SK-N-SH (cell line): ENCODE measurements at regions not wholly inside any gene's neighbourhood (a gene's known extent, or its start where the extent isn't known, plus 50 kb on each side); places are given as distances from the start of the nearest gene placed in this dataset.

Source experiments
- CTCF ChIA-PET: fragments of 300-600, 350-600 bp; formaldehyde crosslinking; extraction: SDS; loops from one replicate; lab custom pipeline; 2021; lab: Yijun Ruan, JAX
- POLR2A ChIA-PET: fragments of 350-600 bp; sonication (Branson Sonifier 250); formaldehyde crosslinking; extraction: SDS; loops from one replicate; lab custom pipeline; 2020; ENCODE audit warnings: antibody characterized with exemption, inconsistent platforms; lab: Yijun Ruan, JAX
- DNase-seq: peaks from one replicate; pipeline ENCODE4 v3.0.0; 2012
- H2AFZ ChIP-seq: fragments of 200-600 bp; sonication (generic); 2 replicates; pipeline ENCODE4 v1.8.1; 2016; ENCODE audit warnings: antibody characterized with exemption, mild to moderate bottlenecking, low read depth
- H3F3A ChIP-seq: fragments of 200-600 bp; sonication (generic); replicated peaks from 2 replicates; pipeline ENCODE3; 2016; ENCODE audit warnings: antibody characterized with exemption, mild to moderate bottlenecking; ENCODE audit not compliant: insufficient read depth
- H3K27ac ChIP-seq, 2 experiments: fragments of 200-500 bp in 1 of 2; fragments of 200-600 bp in 1 of 2; sonication (Bioruptor generic) in 1 of 2; sonication (generic), shearing (Covaris generic) in 1 of 2; 2 replicates each; pipeline versions ENCODE4 v1.5.1 to v1.6.1; 2014 to 2016; ENCODE audit warnings: low read depth in 2 of 2, inconsistent platforms in 1 of 2, low read length in 1 of 2, mild to moderate bottlenecking in 1 of 2, mixed read lengths in 1 of 2
- H3K27me3 ChIP-seq: fragments of 200-600 bp; sonication (generic), shearing (Covaris generic); 2 replicates; pipeline ENCODE4 v1.6.1; 2016; ENCODE audit warnings: mixed run types; ENCODE audit not compliant: insufficient read depth
- H3K36me3 ChIP-seq, 2 experiments: fragments of 200-500 bp in 1 of 2; fragments of 200-600 bp in 1 of 2; sonication (Bioruptor generic) in 1 of 2; sonication (generic) in 1 of 2; replicated peaks in 1 of 2; 2 replicates each; pipeline versions ENCODE3 to v1.5.1; 2014 to 2016; ENCODE audit warnings: low read length in 1 of 2, mild to moderate bottlenecking in 1 of 2; ENCODE audit not compliant: insufficient read depth in 2 of 2, control insufficient read depth in 1 of 2
- H3K4me1 ChIP-seq, 2 experiments: fragments of 200-500 bp in 1 of 2; fragments of 200-600 bp in 1 of 2; sonication (Bioruptor generic) in 1 of 2; sonication (generic), shearing (Covaris generic) in 1 of 2; 2 replicates each; pipeline versions ENCODE4 v1.5.1 to v1.6.1; 2014 to 2016; ENCODE audit warnings: low read depth in 1 of 2, low read length in 1 of 2, mixed run types in 1 of 2; ENCODE audit not compliant: insufficient read depth in 2 of 2, control insufficient read depth in 1 of 2
- H3K4me2 ChIP-seq: fragments of 200-600 bp; sonication (generic), shearing (Covaris generic); 2 replicates; pipeline ENCODE4 v1.6.1; 2017; ENCODE audit warnings: mixed run types
- H3K4me3 ChIP-seq, 2 experiments: fragments of 200-500 bp in 1 of 2; fragments of 200-600 bp in 1 of 2; sonication (Bioruptor generic) in 1 of 2; sonication (generic), shearing (Covaris generic) in 1 of 2; 2 replicates each; pipeline versions ENCODE4 v1.5.1 to v1.8.1; 2014 to 2016; ENCODE audit warnings: low read depth in 2 of 2, inconsistent platforms in 1 of 2, low read length in 1 of 2, mild to moderate bottlenecking in 1 of 2, mixed read lengths in 1 of 2, moderate library complexity in 1 of 2
- H3K79me2 ChIP-seq: fragments of 200-600 bp; sonication (generic); 2 replicates; pipeline ENCODE4 v1.8.1; 2017; ENCODE audit warnings: mild to moderate bottlenecking; ENCODE audit not compliant: insufficient read depth
- H3K9ac ChIP-seq: fragments of 200-600 bp; sonication (generic); 2 replicates; pipeline ENCODE4 v1.6.1; 2017; ENCODE audit warnings: mixed run types
- H3K9me2 ChIP-seq: fragments of 200-600 bp; sonication (generic); 2 replicates; pipeline ENCODE4 v1.6.1; 2017; ENCODE audit warnings: mixed run types
- H3K9me3 ChIP-seq: fragments of 200-600 bp; sonication (generic); 2 replicates; pipeline ENCODE4 v1.6.1; 2017; ENCODE audit warnings: mixed run types, mild to moderate bottlenecking, moderate library complexity
- H4K20me1 ChIP-seq: fragments of 200-600 bp; sonication (generic); 2 replicates; pipeline ENCODE4 v1.6.1; 2017; ENCODE audit warnings: mild to moderate bottlenecking, mixed run types; ENCODE audit not compliant: insufficient read depth
- CTCF ChIP-seq: fragments of 200-600 bp; sonication (generic); IDR thresholded peaks from 2 replicates; pipeline ENCODE4 v1.6.1; 2017; ENCODE audit warnings: antibody characterized with exemption, mild to moderate bottlenecking, moderate library complexity
- EP300 ChIP-seq, 2 experiments: IDR thresholded peaks; 2 replicates each; pipeline versions ENCODE4 v1.4.0 to v1.6.1; 2012; ENCODE audit warnings: borderline replicate concordance in 1 of 2, low read depth in 1 of 2, low read length in 1 of 2
- GABPA ChIP-seq: IDR thresholded peaks from 2 replicates; pipeline ENCODE4 v1.4.0; 2012; ENCODE audit warnings: low read depth, mild to moderate bottlenecking
- GATA2 ChIP-seq: sonication (generic); formaldehyde crosslinking; IDR thresholded peaks from 2 replicates; pipeline ENCODE4 v1.5.0; 2020; ENCODE audit warnings: mild to moderate bottlenecking, missing genetic modification reagents
- JUND ChIP-seq: IDR thresholded peaks from 2 replicates; pipeline ENCODE4 v1.4.0; 2012
- MEF2A ChIP-seq: IDR thresholded peaks from 2 replicates; pipeline ENCODE4 v1.4.0; 2012; ENCODE audit warnings: low read depth, borderline replicate concordance
- MXI1 ChIP-seq: IDR thresholded peaks from 2 replicates; pipeline ENCODE4 v1.6.1; 2012; ENCODE audit warnings: mild to moderate bottlenecking, low read depth, low read length, improper control_type of control experiment
- NFIC ChIP-seq: IDR thresholded peaks from 2 replicates; pipeline ENCODE4 v1.4.0; 2012; ENCODE audit warnings: borderline replicate concordance
- NRF1 ChIP-seq: IDR thresholded peaks from 2 replicates; pipeline ENCODE4 v1.6.1; 2012; ENCODE audit warnings: low read depth, mild to moderate bottlenecking, low read length
- RXRA ChIP-seq: IDR thresholded peaks from 2 replicates; pipeline ENCODE4 v1.4.0; 2012; ENCODE audit warnings: low read depth, mild to moderate bottlenecking, borderline replicate concordance
- SIN3A ChIP-seq: IDR thresholded peaks from 2 replicates; pipeline ENCODE4 v1.6.1; 2012; ENCODE audit warnings: low read depth, mild to moderate bottlenecking, low read length, moderate library complexity, borderline replicate concordance
- TAF1 ChIP-seq: IDR thresholded peaks from 2 replicates; pipeline ENCODE4 v1.6.1; 2012; ENCODE audit warnings: low read depth, mild to moderate bottlenecking, low read length, moderate library complexity, borderline replicate concordance
- TEAD4 ChIP-seq: IDR thresholded peaks from 2 replicates; pipeline ENCODE4 v1.4.0; 2012; ENCODE audit warnings: mild to moderate bottlenecking, borderline replicate concordance; ENCODE audit not compliant: insufficient read depth
- USF2 ChIP-seq: fragments of 150-350 bp; IDR thresholded peaks from 2 replicates; pipeline ENCODE4 v1.6.1; 2017; ENCODE audit warnings: antibody characterized with exemption, low read length, low read depth, borderline replicate concordance
- YY1 ChIP-seq: IDR thresholded peaks from 2 replicates; pipeline ENCODE4 v1.4.0; 2012; ENCODE audit warnings: low read depth, mild to moderate bottlenecking
- ZBTB33 ChIP-seq: IDR thresholded peaks from 2 replicates; pipeline ENCODE4 v1.4.0; 2012; ENCODE audit warnings: low read depth, borderline replicate concordance
- WGBS: methylation state at CpG from one replicate; pipeline ENCODE4 v1.1.6; 2017; ENCODE audit warnings: low lambda C conversion rate; 5-methylcytosine and 5-hydroxymethylcytosine counted together
- TF ChIP-seq, protein P1 (sequence below): IDR thresholded peaks from 2 replicates; pipeline ENCODE4; 2012

DNA sequence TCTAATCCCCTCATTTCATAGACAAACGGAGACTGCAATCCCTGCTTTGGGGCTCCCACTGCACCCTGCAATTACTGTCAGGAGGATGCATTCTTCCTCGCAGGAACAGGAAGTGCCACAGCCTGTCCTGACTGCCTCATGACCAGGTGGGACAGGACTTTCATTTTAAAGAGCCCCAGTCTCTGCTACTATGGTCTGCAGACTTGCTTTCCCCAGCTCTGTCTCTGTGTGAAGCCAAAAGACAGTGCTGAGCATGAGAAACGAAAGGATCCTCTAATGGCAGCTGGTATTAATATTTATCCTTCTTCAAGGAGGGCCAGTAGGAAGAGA, 60.0 kb upstream of the PNMA1 start:
- no peaks in the 10 kb centered on the region for H3F3A ChIP-seq
- no peaks in the 10 kb centered on the region for H3K9me2 ChIP-seq
- ChIA-PET CTCF (interaction anchor here (0.7 to 6.9 kb wide), 3 partner anchors 16 to 50 kb away, joined by 3 to 48 read pairs (median 5); a partner anchor contains a TSS), POLR2A (interaction anchor here (0.6 kb wide), 1 partner anchor 48 kb away, joined by 3 read pairs; no protein-coding TSS in a partner anchor)
- H3K4me1 ChIP-seq = peaks cover 16 to 19% of the 10 kb centered on the region in 2 experiments
- peaks cover 52% of the 10 kb centered on the region for H4K20me1 ChIP-seq
- no peak overlapping the region for H3K9ac ChIP-seq
- no peak overlapping the region for H3K27ac ChIP-seq
- TF ChIP-seq SIN3A (no peak), MXI1 (no peak), CTCF (no peak), NRF1 (no peak), TEAD4 (no peak), MEF2A (no peak), TAF1 (no peak), JUND (no peak), GATA2 (no peak), NFIC (no peak)
- TF ChIP-seq, protein P1, sequence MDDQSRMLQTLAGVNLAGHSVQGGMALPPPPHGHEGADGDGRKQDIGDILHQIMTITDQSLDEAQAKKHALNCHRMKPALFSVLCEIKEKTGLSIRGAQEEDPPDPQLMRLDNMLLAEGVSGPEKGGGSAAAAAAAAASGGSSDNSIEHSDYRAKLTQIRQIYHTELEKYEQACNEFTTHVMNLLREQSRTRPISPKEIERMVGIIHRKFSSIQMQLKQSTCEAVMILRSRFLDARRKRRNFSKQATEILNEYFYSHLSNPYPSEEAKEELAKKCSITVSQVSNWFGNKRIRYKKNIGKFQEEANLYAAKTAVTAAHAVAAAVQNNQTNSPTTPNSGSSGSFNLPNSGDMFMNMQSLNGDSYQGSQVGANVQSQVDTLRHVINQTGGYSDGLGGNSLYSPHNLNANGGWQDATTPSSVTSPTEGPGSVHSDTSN = no peak
- H3K9me3 ChIP-seq = no peaks in the 10 kb centered on the region
- no peak overlapping the region for H2AFZ ChIP-seq
- 85% methylated on average over 3 of the region's 3 CpGs for WGBS
- H3K4me3 ChIP-seq = no peak overlapping the region
- H3K27me3 ChIP-seq = no peaks in the 10 kb centered on the region
- no peak overlapping the region for H3K4me2 ChIP-seq
- no peak for DNase-seq
- peaks cover 97% of the 10 kb centered on the region for H3K79me2 ChIP-seq
- H3K36me3 ChIP-seq = no peaks in the 10 kb centered on the region

DNA sequence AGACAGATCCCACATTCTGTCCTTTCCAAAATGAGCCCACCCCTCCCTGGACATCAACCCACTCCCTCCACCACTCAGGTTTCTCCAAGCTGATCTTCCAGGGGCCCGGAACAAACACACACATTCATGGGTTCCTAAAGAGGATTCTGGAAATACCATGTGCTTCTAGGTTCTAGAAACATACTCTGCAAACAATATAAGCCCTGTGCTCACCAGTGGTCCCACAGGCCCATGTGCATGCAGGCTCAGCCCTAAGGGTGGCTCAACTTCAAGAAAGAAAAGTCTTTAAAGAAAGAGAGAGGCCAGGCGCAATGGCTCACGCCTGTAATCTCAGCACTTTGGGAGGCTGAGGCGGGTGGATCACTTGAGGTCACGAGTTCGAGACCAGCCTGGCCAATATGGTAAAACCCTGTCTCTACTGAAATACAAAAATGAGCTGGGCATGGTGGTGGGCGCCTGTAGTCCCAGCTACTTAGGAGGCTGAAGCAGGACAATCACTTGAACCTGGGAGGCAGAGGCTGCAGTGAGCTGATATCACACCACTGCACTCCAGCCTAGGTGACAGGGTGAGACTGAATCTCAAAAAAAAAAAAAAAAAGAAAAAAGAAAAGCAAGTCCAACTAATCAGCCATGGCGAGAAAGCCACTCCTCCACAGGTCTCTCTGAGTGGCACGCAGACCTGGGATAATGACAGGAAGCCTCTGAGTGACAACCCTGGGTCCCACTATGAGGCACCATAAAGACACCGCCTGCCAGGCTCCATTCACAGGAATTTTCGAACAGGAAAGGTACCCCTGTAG, 59.5 kb upstream of the PNMA1 start:
- Histone ChIP-seq H3K9me2 (no peaks in the 10 kb centered on the region), H4K20me1 (peaks cover 56% of the 10 kb centered on the region), H3F3A (no peaks in the 10 kb centered on the region), H3K4me2 (no peak overlapping the region), H3K9me3 (no peaks in the 10 kb centered on the region), H3K36me3 (no peaks in the 10 kb centered on the region), H3K27ac (no peak overlapping the region), H3K4me3 (no peak overlapping the region), H2AFZ (no peak overlapping the region), H3K4me1 (peaks cover 21 to 22% of the 10 kb centered on the region in 2 experiments), H3K9ac (no peak overlapping the region), H3K27me3 (no peaks in the 10 kb centered on the region), H3K79me2 (peaks cover 97% of the 10 kb centered on the region)
- ChIA-PET POLR2A (no interaction called here), CTCF (interaction anchor here (0.7 to 6.9 kb wide), 4 partner anchors 11 to 51 kb away, joined by 3 to 48 read pairs (median 10); a partner anchor contains a TSS)
- TF ChIP-seq NFIC = no peak
- no peak for TF ChIP-seq RXRA
- TF ChIP-seq EP300 (IDR thresholded peaks at IDR 0.05; ENCODE audit: borderline replicate concordance in 1 of 2, low read depth in 1 of 2, low read length in 1 of 2) = no peak
- TF ChIP-seq GABPA = no peak
- TF ChIP-seq YY1 = no peak
- TF ChIP-seq GATA2 = no peak
- TF ChIP-seq USF2 = no peak
- no peak for TF ChIP-seq ZBTB33
- no peak for TF ChIP-seq CTCF
- WGBS = 96% methylated on average over 10 of the region's 11 CpGs
- no peak for DNase-seq
